Sigmoid colon (tissue), 4 donors: ENCODE measurements at regions not wholly inside any gene's neighbourhood (a gene's known extent, or its start where the extent isn't known, plus 50 kb on each side); places are given as distances from the start of the nearest gene placed in this dataset.

Source experiments
- CTCF ChIP-seq, 4 experiments: fragments of 450-650 bp in 3 of 4; fragments of 200-600 bp in 1 of 4; IDR thresholded peaks; one replicate each; pipeline ENCODE4 v1.5.1; 2016 to 2019; ENCODE audit warnings: antibody characterized with exemption in 4 of 4, mild to moderate bottlenecking in 3 of 4, moderate library complexity in 2 of 4
- EP300 ChIP-seq, 4 donors: sonication (generic); formaldehyde crosslinking; IDR thresholded peaks; one replicate each; pipeline ENCODE4 v1.6.1; 2017; ENCODE audit warnings: antibody characterized with exemption in 4 of 4

DNA sequence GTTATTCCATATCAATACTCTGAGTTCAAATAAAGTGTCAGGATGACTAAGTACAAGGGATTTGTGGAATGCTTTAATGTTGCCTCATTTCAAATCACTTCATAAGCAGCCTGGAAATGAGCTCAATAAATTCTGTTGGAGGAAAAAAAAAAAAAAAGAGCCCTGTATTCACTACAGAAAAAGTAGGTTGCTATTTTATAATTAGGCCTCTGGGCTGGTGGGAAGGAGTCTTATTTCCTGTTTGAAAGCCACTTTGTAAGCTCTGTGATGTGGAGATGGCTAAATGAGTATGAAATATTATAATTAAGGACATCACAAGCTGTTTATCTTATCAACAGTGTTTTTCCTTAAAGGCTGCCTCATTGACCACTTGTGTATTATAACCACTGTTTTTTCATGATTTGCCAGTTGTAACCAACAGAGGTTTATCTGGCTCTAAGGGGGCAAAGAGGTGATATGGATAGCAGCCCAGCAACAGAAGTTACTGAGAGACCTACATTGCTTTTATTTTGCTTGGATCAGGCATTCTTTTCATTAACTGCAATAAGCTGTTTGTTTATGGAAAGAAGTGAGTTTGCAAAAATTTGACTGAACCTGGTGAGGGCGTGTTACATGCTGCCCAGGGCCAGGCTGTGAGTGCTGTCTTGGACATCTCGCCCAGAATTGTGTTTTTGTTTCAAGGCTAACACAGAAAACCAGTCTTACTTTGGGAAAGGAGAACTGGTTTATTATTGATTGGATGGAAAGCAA, 563.3 kb upstream of the MAP3K7 start:
- TF ChIP-seq CTCF (IDR thresholded peaks at IDR 0.05), result no peak
- TF ChIP-seq EP300 (IDR thresholded peaks at IDR 0.05), result no peak
